SU-DHL-6 (cell line): ENCODE measurements at regions not wholly inside any gene's neighbourhood (a gene's known extent, or its start where the extent isn't known, plus 50 kb on each side); places are given as distances from the start of the nearest gene placed in this dataset.

Experiments used
- H2AFZ ChIP-seq: fragments of 200-600 bp; sonication (generic); 2 replicates; pipeline ENCODE4 v1.6.1; 2014; ENCODE audit warnings: low read depth, mild to moderate bottlenecking, moderate library complexity, mixed read lengths, antibody characterized with exemption, low read length; ENCODE audit not compliant: severe bottlenecking
- H3F3A ChIP-seq: fragments of 200-600 bp; shearing (Covaris generic); 2 replicates; pipeline ENCODE4 v1.6.0; 2016; ENCODE audit warnings: antibody characterized with exemption, mild to moderate bottlenecking; ENCODE audit not compliant: insufficient read depth
- H3K27ac ChIP-seq: fragments of 200-600 bp; sonication (generic); 2 replicates; pipeline ENCODE4 v1.5.1; 2016; ENCODE audit warnings: low read depth, mild to moderate bottlenecking, low read length, moderate library complexity, mixed read lengths
- H3K27me3 ChIP-seq: fragments of 200-600 bp; sonication (generic), shearing (Covaris generic); 2 replicates; pipeline ENCODE4 v1.6.0; 2014; ENCODE audit warnings: mild to moderate bottlenecking, low read length
- H3K36me3 ChIP-seq: fragments of 200-600 bp; sonication (generic); 2 replicates; pipeline ENCODE4 v1.6.1; 2014; ENCODE audit warnings: mild to moderate bottlenecking, low read length, mixed read lengths
- H3K4me2 ChIP-seq: fragments of 300-600, 200-600 bp; shearing (Covaris generic), sonication (generic); 2 replicates; pipeline ENCODE4 v1.6.0; 2014; ENCODE audit warnings: low read length, low read depth, mild to moderate bottlenecking; ENCODE audit not compliant: poor library complexity, severe bottlenecking
- H3K4me3 ChIP-seq: fragments of 200-600 bp; sonication (generic); 2 replicates; pipeline ENCODE4 v1.5.1; 2014; ENCODE audit warnings: antibody characterized with exemption, low read length, mild to moderate bottlenecking, mixed read lengths; ENCODE audit not compliant: insufficient read depth, poor library complexity, severe bottlenecking
- H3K79me2 ChIP-seq: fragments of 200-600 bp; sonication (generic); 2 replicates; pipeline ENCODE4 v1.6.1; 2014; ENCODE audit warnings: mild to moderate bottlenecking, low read length, moderate library complexity; ENCODE audit not compliant: insufficient read depth
- H3K9ac ChIP-seq: fragments of 200-600 bp; sonication (generic); 2 replicates; pipeline ENCODE4 v1.7.0; 2014; ENCODE audit warnings: mild to moderate bottlenecking, low read length
- H3K9me2 ChIP-seq: fragments of 200-600 bp; sonication (generic); replicated peaks from 2 replicates; pipeline ENCODE4 v1.6.1; 2014; ENCODE audit warnings: low read length; ENCODE audit not compliant: insufficient read depth
- H3K9me3 ChIP-seq: fragments of 200-600 bp; sonication (generic); 2 replicates; pipeline ENCODE4 v1.6.1; 2014; ENCODE audit warnings: low read length, mixed read lengths; ENCODE audit not compliant: insufficient read depth
- H4K20me1 ChIP-seq: fragments of 200-600 bp; sonication (generic); 2 replicates; pipeline ENCODE4 v1.6.1; 2014; ENCODE audit warnings: low read depth, mild to moderate bottlenecking, antibody characterized with exemption, low read length, moderate library complexity, mixed read lengths
- EZH2phosphoT487 ChIP-seq: fragments of 200-600 bp; sonication (generic), shearing (Covaris generic); conservative IDR thresholded peaks from 2 replicates; pipeline ENCODE4 v1.6.1; 2018; ENCODE audit warnings: mild to moderate bottlenecking, antibody characterized with exemption, low read length, moderate library complexity, mixed read lengths
- TF ChIP-seq, protein P1 (sequence below): fragments of 200-600 bp; sonication (generic); IDR thresholded peaks from one replicate; pipeline ENCODE4 v1.5.1; 2017; ENCODE audit warnings: antibody characterized with exemption, mild to moderate bottlenecking, low read length, moderate library complexity; ENCODE audit not compliant: insufficient read depth, poor library complexity, severe bottlenecking

DNA sequence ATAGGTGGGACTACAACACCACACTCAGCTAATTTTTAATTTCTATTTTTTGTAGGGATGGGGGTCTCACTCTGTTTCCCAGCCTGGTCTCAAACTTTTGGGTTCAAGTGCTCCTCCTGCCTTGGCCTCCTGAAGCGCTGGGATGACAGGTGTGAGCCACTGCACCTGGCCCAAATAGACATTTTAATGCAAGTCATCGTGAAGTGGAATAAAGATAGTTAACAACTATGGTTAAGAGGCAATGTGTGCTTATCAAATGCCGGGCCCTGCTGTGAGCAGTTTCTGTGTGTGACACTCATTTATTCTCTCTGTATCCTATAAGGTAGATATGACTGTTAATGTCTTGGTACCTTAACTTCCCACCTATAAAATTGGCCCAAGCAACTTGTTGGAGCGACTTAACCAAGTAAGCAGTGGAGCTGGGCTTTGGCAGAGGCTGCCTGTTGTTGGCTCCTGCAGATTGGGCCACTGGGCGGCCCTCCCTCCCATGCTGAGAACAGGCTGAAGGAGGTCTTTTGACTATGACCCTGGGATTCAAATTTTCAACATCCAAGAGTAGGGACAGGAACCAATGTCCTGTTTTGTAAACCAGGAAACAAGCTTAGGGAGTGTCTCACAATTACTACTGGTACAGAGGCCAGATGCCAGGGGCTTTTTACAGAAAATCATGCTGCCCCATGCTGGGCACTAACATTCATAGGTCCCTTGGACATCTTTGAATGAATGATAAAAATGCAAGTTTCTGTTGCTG, 450.7 kb downstream of the TSHZ3 start:
- H3K9me3 ChIP-seq, result no peaks in the 10 kb centered on the region
- no peak overlapping the region for H3K9ac ChIP-seq
- H3K36me3 ChIP-seq, result no peaks in the 10 kb centered on the region
- no peak overlapping the region for H3K27ac ChIP-seq
- H3K4me2 ChIP-seq, result no peak overlapping the region
- no peaks in the 10 kb centered on the region for H3K27me3 ChIP-seq
- no peak overlapping the region for H2AFZ ChIP-seq
- H3K4me3 ChIP-seq, result no peak overlapping the region
- H4K20me1 ChIP-seq, result no peaks in the 10 kb centered on the region
- H3K9me2 ChIP-seq, result no peaks in the 10 kb centered on the region
- no peaks in the 10 kb centered on the region for H3F3A ChIP-seq
- TF ChIP-seq, protein P1, sequence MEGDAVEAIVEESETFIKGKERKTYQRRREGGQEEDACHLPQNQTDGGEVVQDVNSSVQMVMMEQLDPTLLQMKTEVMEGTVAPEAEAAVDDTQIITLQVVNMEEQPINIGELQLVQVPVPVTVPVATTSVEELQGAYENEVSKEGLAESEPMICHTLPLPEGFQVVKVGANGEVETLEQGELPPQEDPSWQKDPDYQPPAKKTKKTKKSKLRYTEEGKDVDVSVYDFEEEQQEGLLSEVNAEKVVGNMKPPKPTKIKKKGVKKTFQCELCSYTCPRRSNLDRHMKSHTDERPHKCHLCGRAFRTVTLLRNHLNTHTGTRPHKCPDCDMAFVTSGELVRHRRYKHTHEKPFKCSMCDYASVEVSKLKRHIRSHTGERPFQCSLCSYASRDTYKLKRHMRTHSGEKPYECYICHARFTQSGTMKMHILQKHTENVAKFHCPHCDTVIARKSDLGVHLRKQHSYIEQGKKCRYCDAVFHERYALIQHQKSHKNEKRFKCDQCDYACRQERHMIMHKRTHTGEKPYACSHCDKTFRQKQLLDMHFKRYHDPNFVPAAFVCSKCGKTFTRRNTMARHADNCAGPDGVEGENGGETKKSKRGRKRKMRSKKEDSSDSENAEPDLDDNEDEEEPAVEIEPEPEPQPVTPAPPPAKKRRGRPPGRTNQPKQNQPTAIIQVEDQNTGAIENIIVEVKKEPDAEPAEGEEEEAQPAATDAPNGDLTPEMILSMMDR, result no peak
- TF ChIP-seq EZH2phosphoT487, result no peak
- no peaks in the 10 kb centered on the region for H3K79me2 ChIP-seq

DNA sequence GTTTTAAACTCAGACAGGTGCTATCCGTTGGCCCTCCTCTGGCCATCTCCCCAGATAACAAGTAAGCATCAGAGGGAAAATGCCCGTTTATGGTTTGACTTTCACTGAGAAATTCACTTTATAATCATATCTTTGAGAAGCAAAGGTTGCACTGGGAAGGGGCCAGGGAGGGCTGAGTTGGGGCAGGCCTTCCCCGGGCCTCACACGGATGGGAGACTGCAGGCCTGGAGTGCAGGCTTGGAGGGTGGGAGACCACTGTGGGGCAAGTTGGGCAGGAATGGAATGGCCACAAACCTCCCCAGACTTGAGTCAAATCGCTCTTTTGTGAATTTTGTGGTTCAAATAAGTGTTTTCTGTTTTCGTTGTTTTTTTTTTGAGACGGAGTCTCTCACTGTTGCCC, 451.7 kb downstream of the TSHZ3 start:
- Histone ChIP-seq H2AFZ (no peak overlapping the region), H3K9ac (no peak overlapping the region), H3K4me3 (no peak overlapping the region), H3K36me3 (no peaks in the 10 kb centered on the region), H3K4me2 (no peak overlapping the region), H3K27me3 (no peaks in the 10 kb centered on the region), H3K79me2 (no peaks in the 10 kb centered on the region), H3K27ac (no peak overlapping the region), H3K9me3 (no peaks in the 10 kb centered on the region), H4K20me1 (no peaks in the 10 kb centered on the region), H3K9me2 (no peaks in the 10 kb centered on the region), H3F3A (no peaks in the 10 kb centered on the region)
- TF ChIP-seq, protein P1, result no peak
- TF ChIP-seq EZH2phosphoT487, result no peak

DNA sequence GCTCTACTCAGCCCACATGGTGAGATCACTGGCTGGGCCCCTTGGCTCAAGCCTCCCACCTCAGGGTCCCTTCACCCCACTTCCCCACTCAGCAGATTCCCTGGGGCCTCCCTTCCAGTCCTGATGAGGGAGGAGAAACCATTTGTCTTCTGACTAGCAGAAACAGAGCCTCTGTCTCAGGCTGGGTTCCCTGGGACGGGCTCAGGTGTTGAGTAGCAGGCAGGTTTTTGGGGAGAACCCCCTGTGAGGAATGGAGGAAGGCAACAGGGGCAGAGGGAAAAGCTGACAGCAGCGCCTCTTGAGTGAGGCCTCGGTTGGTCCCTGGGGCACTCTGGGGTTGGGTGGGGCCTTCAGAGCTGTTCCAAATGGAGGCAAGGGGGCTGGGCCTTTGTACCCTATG, 452.2 kb downstream of the TSHZ3 start:
- Histone ChIP-seq H2AFZ (no peak overlapping the region), H3K9me3 (no peaks in the 10 kb centered on the region), H3K27ac (no peak overlapping the region), H3K9me2 (no peaks in the 10 kb centered on the region), H3K79me2 (no peaks in the 10 kb centered on the region), H3K9ac (no peak overlapping the region), H3K36me3 (no peaks in the 10 kb centered on the region), H3K27me3 (no peaks in the 10 kb centered on the region), H3F3A (no peaks in the 10 kb centered on the region), H4K20me1 (no peaks in the 10 kb centered on the region), H3K4me2 (no peak overlapping the region), H3K4me3 (no peak overlapping the region)
- TF ChIP-seq, protein P1, result no peak
- no peak for TF ChIP-seq EZH2phosphoT487
